22Rv1 (cell line): ENCODE measurements at regions not wholly inside any gene's neighbourhood (a gene's known extent, or its start where the extent isn't known, plus 50 kb on each side); places are given as distances from the start of the nearest gene placed in this dataset.

Source experiments
- ZFX ChIP-seq: fragments of 450-650 bp; IDR thresholded peaks from 2 replicates; pipeline ENCODE4 v1.6.1; 2017; ENCODE audit warnings: antibody characterized with exemption, borderline replicate concordance
- TF ChIP-seq, protein P1 (sequence below): fragments of 450-650 bp; IDR thresholded peaks from 2 replicates; pipeline ENCODE4 v1.5.1; 2017; ENCODE audit warnings: mild to moderate bottlenecking

DNA sequence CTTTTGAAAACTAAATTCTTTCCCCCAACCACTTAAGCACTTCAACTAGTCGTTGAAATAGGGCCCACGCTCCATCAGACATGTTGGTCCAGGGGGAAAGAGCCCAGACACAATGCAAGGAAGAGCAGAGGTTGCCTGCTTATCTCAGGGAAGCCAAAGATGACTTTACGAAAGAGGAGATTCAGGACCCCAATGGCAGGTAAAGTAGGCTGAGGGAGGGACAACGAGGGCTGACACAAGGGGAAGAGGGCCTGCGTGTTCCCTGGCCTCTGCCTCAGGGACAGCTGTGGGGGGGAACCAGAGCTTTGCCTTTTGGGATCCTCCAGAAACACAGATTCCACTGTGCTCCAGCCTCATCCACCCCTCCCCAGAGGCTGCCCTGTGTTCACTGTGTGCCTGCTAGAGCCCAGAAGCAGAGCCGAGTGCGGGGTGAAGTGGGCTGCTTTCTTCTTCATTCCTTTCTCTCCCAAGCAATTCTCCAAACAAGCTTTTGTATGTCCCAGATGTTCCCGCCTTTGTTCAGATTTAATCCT is 135.5 kb upstream of the GRIK3 start:
- TF ChIP-seq, protein P1, sequence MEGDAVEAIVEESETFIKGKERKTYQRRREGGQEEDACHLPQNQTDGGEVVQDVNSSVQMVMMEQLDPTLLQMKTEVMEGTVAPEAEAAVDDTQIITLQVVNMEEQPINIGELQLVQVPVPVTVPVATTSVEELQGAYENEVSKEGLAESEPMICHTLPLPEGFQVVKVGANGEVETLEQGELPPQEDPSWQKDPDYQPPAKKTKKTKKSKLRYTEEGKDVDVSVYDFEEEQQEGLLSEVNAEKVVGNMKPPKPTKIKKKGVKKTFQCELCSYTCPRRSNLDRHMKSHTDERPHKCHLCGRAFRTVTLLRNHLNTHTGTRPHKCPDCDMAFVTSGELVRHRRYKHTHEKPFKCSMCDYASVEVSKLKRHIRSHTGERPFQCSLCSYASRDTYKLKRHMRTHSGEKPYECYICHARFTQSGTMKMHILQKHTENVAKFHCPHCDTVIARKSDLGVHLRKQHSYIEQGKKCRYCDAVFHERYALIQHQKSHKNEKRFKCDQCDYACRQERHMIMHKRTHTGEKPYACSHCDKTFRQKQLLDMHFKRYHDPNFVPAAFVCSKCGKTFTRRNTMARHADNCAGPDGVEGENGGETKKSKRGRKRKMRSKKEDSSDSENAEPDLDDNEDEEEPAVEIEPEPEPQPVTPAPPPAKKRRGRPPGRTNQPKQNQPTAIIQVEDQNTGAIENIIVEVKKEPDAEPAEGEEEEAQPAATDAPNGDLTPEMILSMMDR: no peak
- no peak for TF ChIP-seq ZFX
